ENCODE measurements at regions not wholly inside any gene's neighbourhood (a gene's known extent, or its start where the extent isn't known, plus 50 kb on each side); places are given as distances from the start of the nearest gene placed in this dataset.

GRCh38 chr20:50313827-50314677 is 123.4 kb downstream of the CEBPB start:
- intact Hi-C loops (cut with micrococcal nuclease) = no loop called here
- H3F3A ChIP-seq (ENCODE audit: low read length, unreplicated experiment) = no peaks in the 10 kb centered on the region
- DNase-seq (no peak), ATAC-seq (no peak)
- H4K20me1 ChIP-seq (ENCODE audit: low read length) = no peaks in the 10 kb centered on the region
- peaks cover 46% of the 10 kb centered on the region for H3K4me1 ChIP-seq (ENCODE audit: insufficient read depth, low read length)
- no peaks in the 10 kb centered on the region for H3K79me2 ChIP-seq (ENCODE audit: low read length)
- H3K9me2 ChIP-seq (replicated peaks; ENCODE audit: low read length) = no peaks in the 10 kb centered on the region
- H3K9me3 ChIP-seq (ENCODE audit: low read length) = no peaks in the 10 kb centered on the region
- H3K9ac ChIP-seq (ENCODE audit: low read length) = no peak overlapping the region; the same call in 1 of the 2 replicates
- no peak overlapping the region for H3K4me2 ChIP-seq (ENCODE audit: low read length)
- no peaks in the 10 kb centered on the region for H3K27me3 ChIP-seq (ENCODE audit: low read length)
- no TSS peak for BruUV-seq (replicated peaks)
- no peaks in the 10 kb centered on the region for H3K36me3 ChIP-seq (ENCODE audit: low read depth, low read length)
- H3K4me3 ChIP-seq (ENCODE audit: low read length) = no peak overlapping the region
- H3K27ac ChIP-seq (ENCODE audit: low read length) = peak overlapping the region; percentile 91
- ChIA-PET POLR2A (ENCODE audit: unreplicated experiment) (interaction anchor here (0.7 kb wide), 1 partner anchor 42 kb away, joined by 3 read pairs; no protein-coding TSS in a partner anchor), CTCF (no interaction called here)
- H2AFZ ChIP-seq (ENCODE audit: low read length) = no peak overlapping the region
- TF ChIP-seq EZH2phosphoT487 (IDR thresholded peaks at IDR 0.05; ENCODE audit: borderline replicate concordance, low read length) = no peak
- TF ChIP-seq CTCF (conservative IDR thresholded peaks at IDR 0.05; ENCODE audit: low read depth, low read length) = no peak
- TF ChIP-seq EZH2 (IDR thresholded peaks at IDR 0.05; ENCODE audit: low read length, unreplicated experiment) = no peak

DNA sequence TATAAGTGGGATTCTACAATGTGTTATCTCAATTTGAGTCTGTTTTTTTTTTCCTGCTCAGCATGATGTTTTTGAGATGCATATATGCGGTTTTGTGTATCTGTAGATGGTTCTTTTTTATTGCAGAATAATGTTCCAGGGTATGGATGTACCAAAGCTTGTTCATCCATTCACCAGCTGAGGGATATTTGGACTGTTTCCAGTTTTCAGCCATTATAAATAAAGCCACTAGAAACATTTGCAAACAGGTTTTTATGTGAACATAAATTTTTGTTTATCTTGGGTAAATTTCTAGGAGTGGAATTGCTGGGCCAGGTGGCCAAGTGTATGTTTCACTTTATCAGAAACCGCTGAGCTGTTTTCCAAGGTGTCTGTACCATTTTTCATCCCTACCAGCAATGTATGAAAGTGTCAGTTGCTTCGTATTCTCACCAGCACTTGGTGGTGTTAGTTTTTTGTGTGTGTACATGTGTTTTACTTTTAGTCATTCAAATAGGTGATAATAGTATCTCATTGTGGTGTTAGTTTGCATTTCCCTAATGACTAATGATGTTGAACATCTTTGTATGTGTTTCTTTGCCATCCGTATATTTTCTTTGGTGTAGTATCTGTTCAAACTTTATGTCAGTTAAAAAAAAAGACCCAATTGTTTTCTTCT is 124.2 kb downstream of the CEBPB start:
- intact Hi-C loops (cut with micrococcal nuclease) = no loop called here

More for the DNA sequence above, 124.2 kb downstream of the CEBPB start:
- no peaks in the 10 kb centered on the region for H3K9me3 ChIP-seq (ENCODE audit: low read length)
- CTCF ChIA-PET = no interaction called here
- H4K20me1 ChIP-seq (ENCODE audit: low read length) = no peaks in the 10 kb centered on the region
- H3K36me3 ChIP-seq (ENCODE audit: low read depth, low read length) = no peaks in the 10 kb centered on the region
- H3K4me2 ChIP-seq (ENCODE audit: low read length) = no peak overlapping the region
- ATAC-seq (no peak), DNase-seq (peak; percentile 53)
- H3K79me2 ChIP-seq (ENCODE audit: low read length) = peaks cover 6% of the 10 kb centered on the region
- TF ChIP-seq CTCF (conservative IDR thresholded peaks at IDR 0.05; ENCODE audit: low read depth, low read length) (no peak), EZH2 (IDR thresholded peaks at IDR 0.05; ENCODE audit: low read length, unreplicated experiment) (no peak), EZH2phosphoT487 (IDR thresholded peaks at IDR 0.05; ENCODE audit: borderline replicate concordance, low read length) (no peak)
- H3K27ac ChIP-seq (ENCODE audit: low read length) = peak overlapping the region; percentile 7; the same call in 1 of the 2 replicates
- no peaks in the 10 kb centered on the region for H3K27me3 ChIP-seq (ENCODE audit: low read length)
- no peak overlapping the region for H3K9ac ChIP-seq (ENCODE audit: low read length)
- peaks cover 41% of the 10 kb centered on the region for H3K4me1 ChIP-seq (ENCODE audit: insufficient read depth, low read length)
- POLR2A ChIA-PET (ENCODE audit: unreplicated experiment) = interaction anchor here (0.5 to 0.7 kb wide), 2 partner anchors 69 to 190 kb away, joined by 3 to 4 read pairs; no protein-coding TSS in a partner anchor
- H3K9me2 ChIP-seq (replicated peaks; ENCODE audit: low read length) = no peaks in the 10 kb centered on the region
- H3K4me3 ChIP-seq (ENCODE audit: low read length) = no peak overlapping the region
- BruUV-seq (replicated peaks) = no TSS peak
- H3F3A ChIP-seq (ENCODE audit: low read length, unreplicated experiment) = no peaks in the 10 kb centered on the region
- no peak overlapping the region for H2AFZ ChIP-seq (ENCODE audit: low read length)
